HUES64 (cell line): ENCODE measurements at regions not wholly inside any gene's neighbourhood (a gene's known extent, or its start where the extent isn't known, plus 50 kb on each side); places are given as distances from the start of the nearest gene placed in this dataset.

Source experiments
- H3K27ac ChIP-seq: 2 replicates; pipeline ENCODE4 v1.7.0; 2013; ENCODE audit warnings: low read depth, low read length, inconsistent platforms
- H3K27me3 ChIP-seq: 2 replicates; pipeline ENCODE4 v1.6.1; 2013; ENCODE audit warnings: mild to moderate bottlenecking, low read length; ENCODE audit not compliant: insufficient read depth
- H3K36me3 ChIP-seq: 2 replicates; pipeline ENCODE4 v1.6.1; 2013; ENCODE audit warnings: mild to moderate bottlenecking, low read length; ENCODE audit not compliant: insufficient read depth
- H3K4me1 ChIP-seq: 2 replicates; pipeline ENCODE4 v1.6.1; 2013; ENCODE audit warnings: mild to moderate bottlenecking, low read length, moderate library complexity; ENCODE audit not compliant: insufficient read depth
- H3K4me3 ChIP-seq: 2 replicates; pipeline ENCODE4 v1.5.1; 2013; ENCODE audit warnings: mild to moderate bottlenecking, low read length, moderate library complexity
- H3K9ac ChIP-seq: 2 replicates; pipeline ENCODE4 v1.6.1; 2013; ENCODE audit warnings: mild to moderate bottlenecking, low read depth, low read length
- H3K9me3 ChIP-seq: 2 replicates; pipeline ENCODE4 v1.6.1; 2013; ENCODE audit warnings: low read depth, low read length; ENCODE audit not compliant: insufficient read depth
- WGBS: fragments of 150-250, 120-280 bp; methylation state at CpG from one replicate; pipeline ENCODE4 v1.1.7; 2013; ENCODE audit warnings: missing lambda C conversion rate; 5-methylcytosine and 5-hydroxymethylcytosine counted together

GRCh38 chr5:133734916-133735315, 122.6 kb upstream of the FSTL4 start:
- Histone ChIP-seq H3K27me3 (no peaks in the 10 kb centered on the region), H3K4me1 (no peaks in the 10 kb centered on the region), H3K27ac (no peak overlapping the region), H3K9ac (no peak overlapping the region), H3K36me3 (no peaks in the 10 kb centered on the region), H3K9me3 (no peaks in the 10 kb centered on the region), H3K4me3 (no peak overlapping the region)
- 98% methylated on average over 8 of the region's 8 CpGs for WGBS

- Histone ChIP-seq H3K27ac (no peak overlapping the region), H3K4me1 (no peaks in the 10 kb centered on the region), H3K36me3 (no peaks in the 10 kb centered on the region), H3K4me3 (no peak overlapping the region), H3K27me3 (no peaks in the 10 kb centered on the region), H3K9me3 (no peaks in the 10 kb centered on the region), H3K9ac (no peak overlapping the region)
- WGBS: 95% methylated on average over 10 of the region's 10 CpGs
Observed at GRCh38 chr5:133732536-133732935, 120.2 kb upstream of the FSTL4 start.

- 92% methylated on average over 3 of the region's 3 CpGs for WGBS
- Histone ChIP-seq H3K36me3 (no peaks in the 10 kb centered on the region), H3K9me3 (no peaks in the 10 kb centered on the region), H3K27me3 (no peaks in the 10 kb centered on the region), H3K4me1 (no peaks in the 10 kb centered on the region), H3K9ac (no peak overlapping the region), H3K4me3 (no peak overlapping the region), H3K27ac (no peak overlapping the region)
Observed at GRCh38 chr5:133731951-133732350, 119.6 kb upstream of the FSTL4 start.

- H3K27ac ChIP-seq: no peak overlapping the region
- no peaks in the 10 kb centered on the region for H3K4me1 ChIP-seq
- no peaks in the 10 kb centered on the region for H3K9me3 ChIP-seq
- no peak overlapping the region for H3K9ac ChIP-seq
- H3K36me3 ChIP-seq: no peaks in the 10 kb centered on the region
- H3K27me3 ChIP-seq: no peaks in the 10 kb centered on the region
- no peak overlapping the region for H3K4me3 ChIP-seq
- WGBS: 94% methylated on average over 7 of the region's 7 CpGs
Observed at GRCh38 chr5:133730866-133731265, 118.5 kb upstream of the FSTL4 start.

GRCh38 chr5:133730346-133730745, 118.0 kb upstream of the FSTL4 start:
- Histone ChIP-seq H3K4me3 (no peak overlapping the region), H3K9me3 (no peaks in the 10 kb centered on the region), H3K27ac (no peak overlapping the region), H3K27me3 (no peaks in the 10 kb centered on the region), H3K36me3 (no peaks in the 10 kb centered on the region), H3K9ac (no peak overlapping the region), H3K4me1 (no peaks in the 10 kb centered on the region)
- WGBS: 93% methylated on average over 6 of the region's 6 CpGs

- no peak overlapping the region for H3K27ac ChIP-seq
- H3K36me3 ChIP-seq: no peaks in the 10 kb centered on the region
- 91% methylated on average over 3 of the region's 3 CpGs for WGBS
- no peak overlapping the region for H3K4me3 ChIP-seq
- H3K27me3 ChIP-seq: no peaks in the 10 kb centered on the region
- H3K9me3 ChIP-seq: no peaks in the 10 kb centered on the region
- no peak overlapping the region for H3K9ac ChIP-seq
- H3K4me1 ChIP-seq: no peaks in the 10 kb centered on the region
Observed at GRCh38 chr5:133729800-133730199, 117.5 kb upstream of the FSTL4 start.

- no peak overlapping the region for H3K4me3 ChIP-seq
- H3K27me3 ChIP-seq: no peaks in the 10 kb centered on the region
- H3K9ac ChIP-seq: no peak overlapping the region
- whole genome bisulfite sequencing: 89% methylated on average over 1 of the region's 1 CpG
- H3K27ac ChIP-seq: no peak overlapping the region
- H3K9me3 ChIP-seq: no peaks in the 10 kb centered on the region
- H3K4me1 ChIP-seq: no peaks in the 10 kb centered on the region
- no peaks in the 10 kb centered on the region for H3K36me3 ChIP-seq
Observed at GRCh38 chr5:133728475-133728874, 116.1 kb upstream of the FSTL4 start.

GRCh38 chr5:133727636-133728035, 115.3 kb upstream of the FSTL4 start:
- Histone ChIP-seq H3K27me3 (no peaks in the 10 kb centered on the region), H3K4me1 (no peaks in the 10 kb centered on the region), H3K4me3 (no peak overlapping the region), H3K9ac (no peak overlapping the region), H3K36me3 (no peaks in the 10 kb centered on the region), H3K27ac (no peak overlapping the region), H3K9me3 (0 out of 2 replicates have a peak, but pooled peaks cover 3% of the 10 kb centered on the region)
- 92% methylated on average over 2 of the region's 2 CpGs for WGBS

GRCh38 chr5:133723651-133724366, 111.5 kb upstream of the FSTL4 start:
- Histone ChIP-seq H3K4me1 (no peaks in the 10 kb centered on the region), H3K9me3 (peaks cover 17% of the 10 kb centered on the region; the same call in 1 of the 2 replicates), H3K27me3 (no peaks in the 10 kb centered on the region), H3K9ac (no peak overlapping the region), H3K4me3 (no peak overlapping the region), H3K36me3 (no peaks in the 10 kb centered on the region), H3K27ac (no peak overlapping the region)
- 34% methylated on average over 1 of the region's 1 CpG for WGBS

- Histone ChIP-seq H3K27ac (no peak overlapping the region), H3K4me3 (no peak overlapping the region), H3K9me3 (peaks cover 17% of the 10 kb centered on the region; the same call in 1 of the 2 replicates), H3K36me3 (no peaks in the 10 kb centered on the region), H3K4me1 (no peaks in the 10 kb centered on the region), H3K27me3 (no peaks in the 10 kb centered on the region), H3K9ac (no peak overlapping the region)
- WGBS: 92% methylated on average over 2 of the region's 2 CpGs
Observed at GRCh38 chr5:133723126-133723525, 110.8 kb upstream of the FSTL4 start.

GRCh38 chr5:133721365-133721764, 109.0 kb upstream of the FSTL4 start:
- Histone ChIP-seq H3K27me3 (no peaks in the 10 kb centered on the region), H3K9me3 (peaks cover 17% of the 10 kb centered on the region; the same call in 1 of the 2 replicates), H3K4me1 (no peaks in the 10 kb centered on the region), H3K9ac (no peak overlapping the region), H3K36me3 (no peaks in the 10 kb centered on the region), H3K27ac (no peak overlapping the region), H3K4me3 (no peak overlapping the region)

- H3K9me3 ChIP-seq: peaks cover 17% of the 10 kb centered on the region; the same call in 1 of the 2 replicates
- H3K36me3 ChIP-seq: no peaks in the 10 kb centered on the region
- no peak overlapping the region for H3K27ac ChIP-seq
- 94% methylated on average over 1 of the region's 2 CpGs for WGBS
- H3K9ac ChIP-seq: no peak overlapping the region
- H3K4me3 ChIP-seq: no peak overlapping the region
- H3K4me1 ChIP-seq: no peaks in the 10 kb centered on the region
- no peaks in the 10 kb centered on the region for H3K27me3 ChIP-seq
Observed at GRCh38 chr5:133718457-133718856, 106.1 kb upstream of the FSTL4 start.
